ENCODE measurements at regions not wholly inside any gene's neighbourhood (a gene's known extent, or its start where the extent isn't known, plus 50 kb on each side); places are given as distances from the start of the nearest gene placed in this dataset.

DNA sequence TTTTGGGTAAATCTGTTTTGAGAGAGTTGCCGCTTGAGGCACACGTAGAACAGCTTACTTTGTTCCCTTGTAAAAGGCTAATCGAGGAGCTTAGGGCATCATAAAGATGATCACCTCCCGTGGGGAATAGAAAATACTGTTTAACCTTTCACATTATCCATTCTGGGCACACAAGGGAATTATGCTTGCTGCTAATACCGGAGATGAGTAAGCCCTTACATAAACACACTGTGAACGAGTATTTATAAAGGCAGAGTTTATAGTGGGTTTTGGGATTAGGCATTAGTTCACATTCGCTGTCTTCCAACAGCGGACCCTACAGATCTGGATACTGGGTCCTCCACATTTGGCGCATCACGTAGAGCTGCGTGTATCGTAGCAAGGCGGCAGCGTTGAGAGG lies 51.2 kb upstream of the CNTNAP4 start:
- no peak for TF ChIP-seq POLR2AphosphoS5 (IDR thresholded peaks at IDR 0.05; ENCODE audit: low read depth)
- TF ChIP-seq, protein P1, sequence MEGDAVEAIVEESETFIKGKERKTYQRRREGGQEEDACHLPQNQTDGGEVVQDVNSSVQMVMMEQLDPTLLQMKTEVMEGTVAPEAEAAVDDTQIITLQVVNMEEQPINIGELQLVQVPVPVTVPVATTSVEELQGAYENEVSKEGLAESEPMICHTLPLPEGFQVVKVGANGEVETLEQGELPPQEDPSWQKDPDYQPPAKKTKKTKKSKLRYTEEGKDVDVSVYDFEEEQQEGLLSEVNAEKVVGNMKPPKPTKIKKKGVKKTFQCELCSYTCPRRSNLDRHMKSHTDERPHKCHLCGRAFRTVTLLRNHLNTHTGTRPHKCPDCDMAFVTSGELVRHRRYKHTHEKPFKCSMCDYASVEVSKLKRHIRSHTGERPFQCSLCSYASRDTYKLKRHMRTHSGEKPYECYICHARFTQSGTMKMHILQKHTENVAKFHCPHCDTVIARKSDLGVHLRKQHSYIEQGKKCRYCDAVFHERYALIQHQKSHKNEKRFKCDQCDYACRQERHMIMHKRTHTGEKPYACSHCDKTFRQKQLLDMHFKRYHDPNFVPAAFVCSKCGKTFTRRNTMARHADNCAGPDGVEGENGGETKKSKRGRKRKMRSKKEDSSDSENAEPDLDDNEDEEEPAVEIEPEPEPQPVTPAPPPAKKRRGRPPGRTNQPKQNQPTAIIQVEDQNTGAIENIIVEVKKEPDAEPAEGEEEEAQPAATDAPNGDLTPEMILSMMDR (conservative IDR thresholded peaks at IDR 0.05; ENCODE audit: low read depth in 2 of 2), result no peak
- TF ChIP-seq, protein P2, sequence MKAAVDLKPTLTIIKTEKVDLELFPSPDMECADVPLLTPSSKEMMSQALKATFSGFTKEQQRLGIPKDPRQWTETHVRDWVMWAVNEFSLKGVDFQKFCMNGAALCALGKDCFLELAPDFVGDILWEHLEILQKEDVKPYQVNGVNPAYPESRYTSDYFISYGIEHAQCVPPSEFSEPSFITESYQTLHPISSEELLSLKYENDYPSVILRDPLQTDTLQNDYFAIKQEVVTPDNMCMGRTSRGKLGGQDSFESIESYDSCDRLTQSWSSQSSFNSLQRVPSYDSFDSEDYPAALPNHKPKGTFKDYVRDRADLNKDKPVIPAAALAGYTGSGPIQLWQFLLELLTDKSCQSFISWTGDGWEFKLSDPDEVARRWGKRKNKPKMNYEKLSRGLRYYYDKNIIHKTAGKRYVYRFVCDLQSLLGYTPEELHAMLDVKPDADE (IDR thresholded peaks at IDR 0.05), result no peak
- no peak for TF ChIP-seq EZH2phosphoT487 (IDR thresholded peaks at IDR 0.05; ENCODE audit: unreplicated experiment)
- TF ChIP-seq, protein P3, sequence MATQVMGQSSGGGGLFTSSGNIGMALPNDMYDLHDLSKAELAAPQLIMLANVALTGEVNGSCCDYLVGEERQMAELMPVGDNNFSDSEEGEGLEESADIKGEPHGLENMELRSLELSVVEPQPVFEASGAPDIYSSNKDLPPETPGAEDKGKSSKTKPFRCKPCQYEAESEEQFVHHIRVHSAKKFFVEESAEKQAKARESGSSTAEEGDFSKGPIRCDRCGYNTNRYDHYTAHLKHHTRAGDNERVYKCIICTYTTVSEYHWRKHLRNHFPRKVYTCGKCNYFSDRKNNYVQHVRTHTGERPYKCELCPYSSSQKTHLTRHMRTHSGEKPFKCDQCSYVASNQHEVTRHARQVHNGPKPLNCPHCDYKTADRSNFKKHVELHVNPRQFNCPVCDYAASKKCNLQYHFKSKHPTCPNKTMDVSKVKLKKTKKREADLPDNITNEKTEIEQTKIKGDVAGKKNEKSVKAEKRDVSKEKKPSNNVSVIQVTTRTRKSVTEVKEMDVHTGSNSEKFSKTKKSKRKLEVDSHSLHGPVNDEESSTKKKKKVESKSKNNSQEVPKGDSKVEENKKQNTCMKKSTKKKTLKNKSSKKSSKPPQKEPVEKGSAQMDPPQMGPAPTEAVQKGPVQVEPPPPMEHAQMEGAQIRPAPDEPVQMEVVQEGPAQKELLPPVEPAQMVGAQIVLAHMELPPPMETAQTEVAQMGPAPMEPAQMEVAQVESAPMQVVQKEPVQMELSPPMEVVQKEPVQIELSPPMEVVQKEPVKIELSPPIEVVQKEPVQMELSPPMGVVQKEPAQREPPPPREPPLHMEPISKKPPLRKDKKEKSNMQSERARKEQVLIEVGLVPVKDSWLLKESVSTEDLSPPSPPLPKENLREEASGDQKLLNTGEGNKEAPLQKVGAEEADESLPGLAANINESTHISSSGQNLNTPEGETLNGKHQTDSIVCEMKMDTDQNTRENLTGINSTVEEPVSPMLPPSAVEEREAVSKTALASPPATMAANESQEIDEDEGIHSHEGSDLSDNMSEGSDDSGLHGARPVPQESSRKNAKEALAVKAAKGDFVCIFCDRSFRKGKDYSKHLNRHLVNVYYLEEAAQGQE (IDR thresholded peaks at IDR 0.05; ENCODE audit: unreplicated experiment), result no peak

Data from GM23338 (cell line).